HG03103 (cell line): ENCODE measurements at regions not wholly inside any gene's neighbourhood (a gene's known extent, or its start where the extent isn't known, plus 50 kb on each side); places are given as distances from the start of the nearest gene placed in this dataset.

ENCODE experiments used
- ATAC-seq: cut with Tn5 transposase; IDR thresholded peaks from one replicate; pipeline ENCODE4 v1.9.1; 2021; ENCODE audit warnings: low read depth; ENCODE audit not compliant: unreplicated experiment

DNA sequence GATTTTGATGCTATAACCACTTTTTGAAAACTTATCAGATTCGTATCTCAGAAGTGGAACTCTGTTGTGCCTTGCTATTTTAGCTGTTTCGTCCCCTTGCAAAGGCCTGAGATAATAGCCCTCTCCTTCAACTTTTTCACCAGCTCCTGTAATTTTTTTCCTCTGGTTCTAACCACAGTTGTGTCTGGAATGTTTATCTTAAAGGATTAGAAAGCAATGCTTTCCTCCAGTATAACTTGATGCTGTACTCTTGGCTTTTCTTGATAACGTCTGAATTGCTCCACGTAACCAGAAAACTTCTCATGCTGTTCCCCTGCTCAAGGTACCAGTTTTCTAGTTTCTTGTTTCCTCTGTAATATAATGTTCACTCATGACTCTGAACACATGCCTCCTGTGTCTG is 209.4 kb downstream of the DTWD2 start:
- ATAC-seq = no peak

DNA sequence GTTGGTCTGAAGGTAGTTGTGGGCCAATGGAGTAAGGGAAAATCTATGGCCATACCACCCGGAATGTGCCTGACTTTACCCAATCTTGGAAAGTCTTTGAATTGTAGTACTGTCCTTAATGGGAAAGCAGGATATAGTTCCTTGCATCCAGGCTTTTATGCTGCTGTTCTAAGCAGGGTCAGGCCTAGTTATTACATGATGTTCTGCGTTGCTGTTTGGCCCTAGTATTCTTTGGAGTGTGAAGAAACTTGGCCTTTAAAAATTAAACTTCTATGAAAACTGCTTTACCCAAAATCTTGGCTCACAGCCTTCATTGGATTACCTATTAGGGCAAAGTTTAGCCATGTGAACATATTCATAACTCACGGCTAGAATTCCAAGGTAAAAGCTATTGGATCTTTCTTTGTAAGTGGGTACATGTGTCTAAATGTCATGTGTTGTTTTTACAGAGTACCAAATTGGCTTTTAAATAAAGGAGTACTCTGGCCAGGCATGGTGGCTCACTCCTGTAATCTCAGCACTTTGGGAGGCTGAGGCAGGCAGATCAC is 211.1 kb downstream of the DTWD2 start:
- ATAC-seq = no peak

DNA sequence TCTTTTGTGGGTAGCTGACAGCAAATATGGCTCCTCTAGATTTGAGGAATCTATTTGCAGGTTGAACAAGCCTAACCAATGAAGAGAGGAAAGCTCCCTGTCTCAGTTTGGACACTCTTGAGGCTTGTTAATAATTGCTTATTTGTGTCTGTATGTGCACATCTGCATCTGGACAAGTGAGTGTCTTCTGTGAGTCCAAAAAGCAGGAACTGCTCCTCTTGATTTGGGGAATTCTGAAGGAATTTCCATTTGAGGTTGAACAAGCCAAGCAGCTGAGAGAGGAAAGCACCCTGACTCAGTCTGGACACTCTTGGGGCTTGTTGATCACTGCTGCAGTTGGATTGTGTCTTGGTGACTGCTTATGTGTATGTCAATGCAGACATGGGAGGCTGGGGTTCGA is 211.6 kb downstream of the DTWD2 start:
- no peak for ATAC-seq

DNA sequence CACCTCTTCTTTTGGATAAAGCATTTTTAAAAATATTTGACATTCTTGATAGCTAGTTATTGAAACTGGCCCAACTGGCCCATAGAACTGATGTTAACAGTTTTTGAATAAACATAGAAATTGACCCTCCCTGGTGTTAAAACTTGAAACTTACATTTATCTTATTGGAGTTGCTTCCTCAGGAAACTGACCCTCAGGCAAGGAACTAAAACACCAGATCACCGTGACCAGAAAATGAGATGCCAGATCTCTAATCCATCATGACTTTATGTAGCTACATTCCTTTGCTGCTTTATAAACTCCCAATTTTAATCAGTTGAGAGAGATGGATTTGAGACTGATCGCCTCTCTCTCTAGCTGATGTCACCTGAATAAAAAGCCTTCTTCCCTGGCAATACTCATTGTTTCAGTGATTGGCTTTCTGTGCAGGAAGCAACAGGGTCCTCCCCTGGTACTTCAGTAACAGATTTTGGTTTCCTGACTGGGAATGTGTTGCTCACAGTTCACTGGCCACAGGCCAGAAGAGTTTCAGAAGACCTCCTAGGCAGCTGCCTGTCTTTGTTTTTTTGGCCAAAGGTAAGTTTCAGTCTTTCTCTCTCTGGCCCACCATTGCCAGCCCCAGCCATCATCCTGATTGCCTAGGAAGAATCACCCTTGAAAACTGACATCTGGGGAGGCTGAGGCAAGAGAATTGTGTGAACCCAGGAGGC is 212.4 kb downstream of the DTWD2 start:
- peak; percentile 48 for ATAC-seq

DNA sequence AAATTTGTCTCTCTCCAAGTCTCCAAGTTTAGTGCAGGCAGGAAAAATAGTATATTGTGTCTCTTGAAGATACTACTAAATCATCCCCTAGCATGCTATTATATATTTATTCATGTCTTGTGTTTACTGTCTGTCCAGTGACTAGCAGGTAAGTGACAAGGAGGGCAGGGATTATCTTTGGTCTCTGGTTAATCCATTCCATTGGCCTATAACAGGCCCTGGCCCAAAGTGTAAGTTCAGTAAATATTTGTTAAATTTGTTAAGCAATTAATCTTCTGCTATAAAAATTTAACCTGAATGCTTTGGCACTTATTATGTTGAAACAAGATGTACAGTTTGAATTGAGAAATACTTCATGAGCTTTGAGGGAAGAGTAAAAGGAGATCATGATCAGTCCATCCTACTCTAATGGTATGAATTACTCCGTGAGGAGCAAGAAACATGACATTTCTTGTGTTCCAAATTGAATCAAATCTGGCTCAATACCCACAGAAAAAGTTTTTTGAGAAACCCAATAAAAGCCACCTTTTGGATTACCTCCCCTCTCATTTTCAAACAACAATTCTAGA is 219.7 kb downstream of the DTWD2 start:
- no peak for ATAC-seq

DNA sequence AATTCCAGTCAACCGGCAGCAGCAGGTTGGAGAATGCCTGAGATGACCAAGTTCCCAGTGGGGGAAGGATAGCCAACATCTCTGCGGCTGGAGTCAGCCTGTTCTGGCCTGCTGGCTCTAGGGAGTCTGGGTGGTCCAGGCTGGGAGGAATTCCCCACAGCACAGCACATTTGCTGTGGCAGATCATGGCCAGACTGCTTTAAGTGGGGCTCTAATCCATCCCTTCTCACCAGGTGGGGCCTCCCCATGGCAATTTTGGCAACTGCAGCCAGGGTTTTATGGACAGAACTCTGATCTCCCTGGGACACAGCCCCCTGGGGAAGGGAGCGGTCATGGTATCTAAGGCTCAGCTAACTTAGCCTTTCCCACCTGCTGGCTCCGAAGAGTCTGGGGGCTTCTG is 226.1 kb downstream of the DTWD2 start:
- no peak for ATAC-seq

DNA sequence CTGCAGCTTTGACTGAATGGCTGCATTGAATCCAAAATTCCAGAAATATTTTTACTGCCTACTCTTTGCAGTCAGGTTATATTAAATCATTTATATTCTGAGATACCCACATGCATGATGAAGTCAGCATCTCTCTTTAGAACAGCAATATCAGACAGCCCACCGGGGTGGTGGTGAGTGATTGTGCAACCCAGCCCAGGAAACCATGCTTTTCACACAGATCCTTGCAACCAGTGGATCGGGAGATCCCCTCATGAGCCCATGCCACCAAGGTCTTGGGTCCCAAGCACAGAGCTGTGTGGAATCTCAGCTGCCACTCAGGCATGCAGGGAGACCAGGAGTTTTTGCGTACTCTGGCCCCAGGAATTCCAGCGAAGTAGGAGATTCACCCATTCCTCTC is 226.5 kb downstream of the DTWD2 start:
- ATAC-seq = no peak

DNA sequence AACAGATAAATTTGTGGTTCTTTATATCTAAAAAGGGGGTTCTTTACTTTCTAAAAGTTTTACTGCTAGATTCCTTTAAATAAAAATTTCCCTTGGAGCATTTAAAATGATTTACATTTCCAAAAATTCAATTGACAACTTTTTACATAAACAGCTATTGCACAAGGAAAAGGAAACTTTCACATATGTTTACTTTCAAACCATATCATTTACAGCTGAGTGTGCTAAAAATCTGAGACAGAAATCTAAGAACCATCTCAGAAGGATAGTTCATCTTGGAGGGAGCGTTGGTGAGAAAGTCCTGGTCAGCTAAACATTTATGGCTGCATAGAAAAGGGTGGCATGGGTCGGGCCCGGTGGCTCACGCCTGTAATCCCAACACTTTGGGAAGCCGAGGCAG is 235.4 kb downstream of the DTWD2 start:
- ATAC-seq = no peak

DNA sequence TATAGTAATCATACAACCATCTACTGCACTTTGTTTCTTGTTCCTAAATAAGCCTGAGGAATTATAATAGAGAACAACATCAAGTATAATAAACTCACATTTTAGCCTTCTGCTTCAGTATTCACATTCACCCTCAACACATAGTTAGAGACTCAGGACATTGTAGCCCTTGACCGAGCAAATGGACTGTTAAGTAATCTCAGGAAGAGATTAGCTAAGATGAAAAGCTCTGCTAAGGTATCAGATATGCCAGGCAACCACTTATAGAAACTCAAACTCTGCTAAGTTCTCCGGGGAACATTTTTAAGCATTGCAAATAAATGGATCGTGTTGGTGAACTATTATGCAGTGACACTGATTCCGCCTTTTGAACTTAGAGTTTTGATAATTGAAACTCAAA is 252.0 kb downstream of the DTWD2 start:
- ATAC-seq = no peak

DNA sequence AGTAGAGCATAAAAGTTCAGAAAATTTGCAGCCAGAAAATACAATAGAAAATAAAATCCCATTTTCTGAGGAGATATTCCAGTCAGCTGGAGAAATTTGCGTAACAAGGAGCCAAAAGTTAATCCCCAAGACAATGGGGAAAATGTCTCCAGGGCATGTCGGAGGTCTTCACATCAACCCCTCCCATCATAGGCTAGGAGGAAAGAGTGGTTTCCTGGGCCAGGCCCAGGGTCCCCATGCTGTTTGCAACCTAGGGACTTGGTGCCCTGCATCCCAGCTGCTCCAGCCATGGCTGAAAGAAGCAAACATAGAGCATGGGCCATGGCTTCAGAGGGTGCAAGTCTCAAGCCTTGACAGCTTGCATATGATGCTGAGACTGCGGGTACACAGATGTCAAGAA is 255.0 kb downstream of the DTWD2 start:
- ATAC-seq = no peak

DNA sequence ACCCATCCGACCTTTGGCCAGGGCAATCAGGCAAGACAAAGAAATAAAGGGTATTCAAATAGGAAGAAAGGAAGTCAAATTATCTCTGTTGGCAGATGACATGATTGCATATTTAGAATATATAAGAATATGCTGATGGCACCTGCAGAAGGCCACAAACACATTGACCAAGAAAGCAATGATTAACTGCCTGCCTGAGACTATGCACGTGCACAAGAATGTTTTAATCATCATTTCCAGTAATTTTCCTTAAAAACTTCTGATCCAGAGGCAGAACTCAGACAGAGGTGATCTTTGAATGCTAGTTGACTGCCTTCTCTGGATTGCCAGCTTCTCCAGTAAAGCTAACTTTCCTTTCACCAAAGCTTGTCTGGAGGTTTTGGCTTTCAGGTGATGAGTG is 260.2 kb downstream of the DTWD2 start:
- ATAC-seq = no peak

DNA sequence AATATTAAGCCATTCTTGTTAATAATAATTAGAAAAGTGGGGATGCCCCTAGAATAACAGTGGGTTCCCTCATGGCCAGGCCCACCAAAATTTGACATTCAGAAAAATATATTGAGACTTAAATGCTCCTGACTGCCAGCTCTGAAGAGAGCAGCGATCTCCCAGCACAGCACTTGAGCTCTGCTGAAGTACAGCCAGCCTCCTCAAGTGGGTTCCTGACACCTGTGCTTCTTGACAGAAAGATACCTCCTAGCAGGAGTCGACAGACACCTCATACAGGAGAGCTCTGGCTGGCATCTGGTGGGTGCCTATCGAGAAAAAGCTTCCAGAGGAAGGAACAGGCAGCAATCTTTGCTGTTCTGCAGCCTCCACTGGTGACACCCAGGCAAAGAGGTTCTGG is 261.5 kb downstream of the DTWD2 start:
- ATAC-seq = no peak

DNA sequence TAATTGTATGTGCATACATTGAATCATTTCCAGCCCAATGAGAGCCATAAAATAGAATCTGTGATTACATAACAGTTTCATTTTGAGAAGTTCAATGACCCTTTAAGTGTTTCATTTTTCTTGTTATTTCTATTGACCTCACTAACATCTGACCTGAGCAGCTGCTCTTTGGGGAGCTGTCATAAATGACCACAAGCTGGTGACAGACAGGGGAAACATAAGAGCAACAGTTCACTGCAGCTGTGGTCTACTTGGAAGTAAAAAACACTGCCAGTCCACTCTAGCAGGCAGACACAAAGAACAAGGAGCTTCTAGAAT is 265.4 kb downstream of the DTWD2 start:
- peak; percentile 74 for ATAC-seq

DNA sequence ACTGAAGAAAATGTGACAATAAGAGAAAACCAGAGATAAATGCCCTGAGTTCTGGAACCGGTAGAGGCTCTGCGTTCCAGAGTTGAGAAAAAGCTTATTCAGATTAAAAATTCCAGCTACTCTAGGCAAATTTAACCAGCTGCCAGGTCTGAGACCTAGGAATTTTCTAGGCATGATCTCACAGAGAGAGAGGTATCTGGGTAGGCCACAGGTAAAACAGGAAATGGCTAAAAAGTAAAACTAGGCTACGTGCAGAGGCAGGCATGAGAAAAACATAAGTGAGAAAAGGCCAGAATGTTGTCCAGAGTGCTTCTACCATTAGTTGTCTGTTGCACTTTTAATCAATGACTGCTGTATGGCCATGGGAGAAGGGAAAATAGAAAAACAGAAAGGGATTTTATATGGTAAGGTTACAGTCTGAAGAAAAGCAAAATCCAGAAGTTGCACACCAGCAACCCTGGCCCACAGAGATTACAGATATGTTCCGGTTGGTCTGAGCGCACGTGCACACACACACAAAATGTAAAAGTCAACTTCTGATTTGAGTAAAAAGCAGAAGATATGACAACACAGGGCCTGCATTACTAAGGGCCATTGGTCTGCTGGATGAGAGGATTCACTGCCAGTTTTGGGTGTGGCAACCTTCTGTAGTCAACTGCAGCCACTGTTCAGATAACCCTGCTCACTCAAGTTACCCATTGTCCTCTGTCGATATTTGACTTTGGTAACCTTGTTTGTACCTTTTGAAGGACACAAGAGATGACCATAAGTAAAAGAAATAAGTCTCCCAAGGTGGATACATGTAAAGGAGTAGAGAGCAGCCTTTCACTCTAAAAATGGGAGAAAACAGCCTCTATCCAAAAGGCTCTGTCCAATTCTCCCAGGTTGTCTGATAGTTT is 266.0 kb downstream of the DTWD2 start:
- peak; percentile 69 for ATAC-seq

DNA sequence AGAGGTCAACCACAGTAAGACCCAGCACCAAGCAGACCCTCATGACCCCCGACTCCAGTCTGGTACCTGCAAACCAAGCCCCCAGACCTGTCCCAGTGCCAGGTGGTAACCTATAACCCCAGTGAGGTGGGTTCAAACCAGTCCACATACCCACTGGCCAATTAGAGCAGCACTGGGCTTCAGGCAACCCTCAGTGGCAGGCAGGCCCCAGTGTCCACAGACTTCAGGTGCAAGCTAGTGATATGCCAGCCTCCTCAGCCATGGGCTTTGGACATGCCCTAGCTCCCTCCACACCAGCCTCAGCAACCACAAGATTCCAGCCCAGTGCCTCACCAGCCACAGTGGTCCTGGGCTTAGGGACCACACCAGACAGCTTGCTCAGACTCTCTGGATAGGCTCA is 276.6 kb downstream of the DTWD2 start:
- ATAC-seq = no peak

DNA sequence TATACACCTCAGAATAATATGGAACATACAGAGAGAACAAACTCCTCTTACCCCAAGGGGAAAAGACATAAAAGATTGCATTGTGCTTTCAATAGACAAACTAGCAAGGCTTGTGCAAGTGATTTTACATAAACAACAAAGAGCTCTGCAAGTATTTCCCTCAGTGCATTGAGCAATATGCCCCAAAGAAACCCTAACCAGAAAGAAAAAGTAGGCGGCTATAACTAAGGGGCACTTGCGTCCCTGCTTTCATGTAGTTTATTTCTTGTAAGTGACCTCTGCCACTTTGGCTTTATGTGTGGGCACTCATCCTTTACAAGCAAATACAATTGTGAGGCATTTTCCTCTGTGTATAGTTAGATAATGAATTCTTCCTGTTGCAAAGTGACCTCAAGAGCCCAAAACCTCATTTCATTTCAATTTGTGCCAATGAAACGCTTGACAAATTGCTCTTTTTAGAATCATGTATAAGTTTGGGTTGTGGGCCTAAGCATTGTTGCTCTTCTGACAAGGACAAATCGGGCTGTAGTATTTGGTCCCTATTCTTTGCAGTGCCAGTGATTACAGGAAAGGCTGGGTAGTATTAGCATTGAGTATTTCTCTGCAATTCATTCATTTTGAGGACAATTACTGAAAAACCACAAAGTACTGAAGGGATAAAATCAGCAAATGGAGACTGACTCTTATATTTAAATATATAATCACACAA is 282.2 kb downstream of the DTWD2 start:
- ATAC-seq = no peak

DNA sequence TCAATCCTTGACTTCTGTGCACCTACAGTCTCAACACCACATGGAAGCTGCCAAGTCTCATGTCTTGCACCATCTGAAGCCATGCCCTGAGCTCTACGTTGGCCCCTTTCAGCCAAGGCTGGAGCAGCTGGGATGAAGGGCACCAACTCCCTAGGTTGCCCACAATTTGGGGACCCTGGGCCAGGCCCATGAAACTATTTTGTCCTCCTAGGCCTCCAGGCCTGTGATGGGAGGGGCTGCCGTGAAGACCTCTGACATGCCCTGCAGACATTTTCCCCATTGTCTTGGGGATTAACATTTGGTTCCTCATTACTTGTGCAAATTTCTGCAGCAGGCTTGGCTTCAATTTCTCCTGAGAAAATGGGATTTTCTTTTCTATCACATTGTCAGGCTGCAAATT is 285.1 kb downstream of the DTWD2 start:
- ATAC-seq = no peak

DNA sequence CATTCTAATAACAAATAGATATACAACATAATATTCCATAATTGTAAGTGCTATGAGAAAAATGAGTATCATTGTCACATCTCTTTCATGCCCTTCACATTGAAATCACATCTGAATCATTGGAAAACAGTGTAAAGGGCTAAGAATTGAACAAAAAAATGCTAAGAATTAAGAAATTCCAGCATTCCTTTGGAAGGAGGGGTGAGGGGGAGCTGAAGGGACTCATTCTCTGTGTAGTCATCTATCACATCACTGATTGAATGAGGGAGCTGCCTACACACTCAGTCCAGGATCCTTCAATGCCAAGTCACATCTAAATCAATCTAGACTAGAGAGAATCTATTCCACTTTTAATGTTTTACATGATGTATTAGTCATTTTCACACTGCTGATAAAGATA is 286.6 kb downstream of the DTWD2 start:
- no peak for ATAC-seq

DNA sequence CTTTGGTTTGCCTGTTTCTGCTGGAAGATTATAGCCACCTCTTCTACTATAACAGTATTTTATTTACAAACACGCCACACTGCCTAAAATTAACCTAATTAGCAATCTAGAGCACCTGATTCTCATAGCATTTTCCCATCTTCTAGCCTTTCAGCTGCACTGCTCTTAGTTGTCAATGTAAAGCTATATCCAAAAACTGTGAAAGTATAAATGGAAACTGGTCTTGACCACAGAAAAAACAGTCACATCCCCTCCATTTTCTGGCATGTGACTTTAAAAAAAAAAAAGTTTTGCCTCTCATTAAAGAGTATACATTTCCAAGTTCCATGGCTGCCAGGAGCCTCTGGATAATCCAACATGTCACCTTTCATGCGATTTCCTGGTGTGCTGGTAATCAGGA is 287.8 kb downstream of the DTWD2 start:
- no peak for ATAC-seq

DNA sequence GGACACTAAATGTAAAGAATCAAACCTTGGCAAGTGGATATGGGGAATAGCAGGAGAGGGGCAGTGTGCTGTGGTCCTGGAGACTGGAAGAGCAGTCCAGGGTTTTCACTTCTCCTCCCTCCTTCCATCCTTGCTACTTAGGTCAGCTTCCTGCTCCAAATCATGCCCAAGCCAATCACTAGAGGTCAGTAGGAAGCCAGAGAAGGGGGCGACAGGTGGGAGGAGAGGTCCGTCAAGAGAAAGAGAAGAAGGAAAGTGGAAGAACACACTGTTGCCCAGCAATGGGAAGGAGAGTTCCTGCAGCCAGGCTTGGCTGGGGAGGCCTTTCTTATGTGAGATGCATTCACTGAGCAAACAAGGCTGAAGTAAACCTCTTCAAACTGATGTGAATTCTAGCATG is 289.6 kb downstream of the DTWD2 start:
- ATAC-seq = no peak

DNA sequence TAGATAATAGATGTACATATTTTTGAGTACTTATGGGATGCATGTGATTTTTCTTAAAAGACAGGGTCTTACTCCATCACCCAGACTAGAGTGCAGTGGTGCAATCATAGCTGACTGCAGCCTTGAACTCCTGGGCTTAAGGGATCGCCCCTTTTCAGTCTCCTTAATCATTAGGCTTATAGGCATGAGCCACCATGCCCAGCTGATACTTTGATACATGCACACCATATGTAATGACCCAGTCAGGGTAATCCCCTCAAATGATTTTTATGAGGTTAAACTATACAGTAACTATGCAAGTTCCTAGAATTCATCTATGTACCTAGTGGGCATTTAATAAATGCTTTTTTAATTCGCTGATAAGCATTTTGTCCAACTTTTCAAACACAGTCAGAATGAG is 292.3 kb downstream of the DTWD2 start:
- ATAC-seq = no peak
